D721Med (cell line): ENCODE measurements at regions not wholly inside any gene's neighbourhood (a gene's known extent, or its start where the extent isn't known, plus 50 kb on each side); places are given as distances from the start of the nearest gene placed in this dataset.
"Not testable (repeated sequence)": the region's sequence is repeated elsewhere in the genome, so short reads cannot be mapped to it uniquely, and the experiment has no call there.

Experiments
- DNase-seq: peaks from one replicate; pipeline ENCODE4 v3.0.0; 2011; ENCODE audit warnings: low spot score; ENCODE audit not compliant: insufficient read length
- FAIRE-seq: peaks from 2 replicates; lab custom pipeline; 2011; peaks lifted over from hg19 to GRCh38; lab: Jason Lieb, UNC
- TF ChIP-seq, protein P1 (sequence below): IDR thresholded peaks from 2 replicates; pipeline ENCODE4 v1.5.1; 2012; ENCODE audit warnings: mild to moderate bottlenecking, control low read depth; ENCODE audit not compliant: insufficient read depth; ENCODE audit errors: missing control alignments

DNA sequence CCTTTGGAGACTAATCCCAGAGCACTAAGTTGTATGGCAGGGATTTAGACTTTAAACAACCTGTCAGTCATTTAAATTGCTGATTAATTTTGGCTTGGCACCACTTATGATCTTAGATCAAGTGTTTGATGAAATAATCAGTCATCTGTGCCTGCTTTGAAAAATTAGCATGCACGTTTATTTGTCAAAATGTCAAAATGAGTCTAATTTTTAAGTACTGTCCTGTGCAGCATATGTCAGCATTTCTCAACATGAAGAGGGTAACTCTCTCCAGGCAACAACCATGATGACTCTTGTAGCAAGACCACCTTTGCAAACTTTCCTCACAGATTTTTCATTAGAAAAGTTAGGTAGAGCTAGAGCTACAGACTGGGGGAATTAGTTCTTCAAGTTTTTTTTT lies 155.7 kb upstream of the GJE1 start:
- DNase-seq (no peak), FAIRE-seq (no peak)
- TF ChIP-seq, protein P1, sequence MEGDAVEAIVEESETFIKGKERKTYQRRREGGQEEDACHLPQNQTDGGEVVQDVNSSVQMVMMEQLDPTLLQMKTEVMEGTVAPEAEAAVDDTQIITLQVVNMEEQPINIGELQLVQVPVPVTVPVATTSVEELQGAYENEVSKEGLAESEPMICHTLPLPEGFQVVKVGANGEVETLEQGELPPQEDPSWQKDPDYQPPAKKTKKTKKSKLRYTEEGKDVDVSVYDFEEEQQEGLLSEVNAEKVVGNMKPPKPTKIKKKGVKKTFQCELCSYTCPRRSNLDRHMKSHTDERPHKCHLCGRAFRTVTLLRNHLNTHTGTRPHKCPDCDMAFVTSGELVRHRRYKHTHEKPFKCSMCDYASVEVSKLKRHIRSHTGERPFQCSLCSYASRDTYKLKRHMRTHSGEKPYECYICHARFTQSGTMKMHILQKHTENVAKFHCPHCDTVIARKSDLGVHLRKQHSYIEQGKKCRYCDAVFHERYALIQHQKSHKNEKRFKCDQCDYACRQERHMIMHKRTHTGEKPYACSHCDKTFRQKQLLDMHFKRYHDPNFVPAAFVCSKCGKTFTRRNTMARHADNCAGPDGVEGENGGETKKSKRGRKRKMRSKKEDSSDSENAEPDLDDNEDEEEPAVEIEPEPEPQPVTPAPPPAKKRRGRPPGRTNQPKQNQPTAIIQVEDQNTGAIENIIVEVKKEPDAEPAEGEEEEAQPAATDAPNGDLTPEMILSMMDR = no peak

DNA sequence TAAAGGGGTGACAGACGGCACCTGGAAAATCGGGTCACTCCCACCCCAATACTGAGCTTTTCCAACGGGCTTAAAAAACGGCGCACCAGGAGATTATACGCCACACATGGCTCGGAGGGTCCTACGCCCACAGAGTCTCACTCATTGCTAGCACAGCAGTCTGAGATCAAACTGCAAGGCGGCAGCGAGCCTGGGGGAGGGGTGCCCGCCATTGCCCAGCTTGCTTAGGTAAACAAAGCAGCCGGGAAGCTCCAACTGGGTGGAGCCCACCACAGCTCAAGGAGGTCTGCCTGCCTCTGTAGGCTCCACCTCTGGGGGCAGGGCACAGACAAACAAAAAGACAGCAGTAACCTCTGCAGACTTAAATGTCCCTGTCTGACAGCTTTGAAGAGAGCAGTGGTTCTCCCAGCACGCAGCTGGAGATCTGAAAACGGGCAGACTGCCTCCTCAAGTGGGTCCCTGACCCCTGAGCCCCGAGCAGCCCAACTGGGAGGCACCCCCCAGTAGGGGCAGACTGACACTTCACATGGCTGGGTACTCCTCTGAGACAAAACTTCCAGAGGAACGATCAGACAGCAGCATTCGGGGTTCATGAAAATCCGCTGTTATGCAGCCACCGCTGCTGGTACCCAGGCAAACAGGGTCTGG lies 162.8 kb upstream of the GJE1 start:
- DNase-seq, FAIRE-seq: not testable (repeated sequence)

DNA sequence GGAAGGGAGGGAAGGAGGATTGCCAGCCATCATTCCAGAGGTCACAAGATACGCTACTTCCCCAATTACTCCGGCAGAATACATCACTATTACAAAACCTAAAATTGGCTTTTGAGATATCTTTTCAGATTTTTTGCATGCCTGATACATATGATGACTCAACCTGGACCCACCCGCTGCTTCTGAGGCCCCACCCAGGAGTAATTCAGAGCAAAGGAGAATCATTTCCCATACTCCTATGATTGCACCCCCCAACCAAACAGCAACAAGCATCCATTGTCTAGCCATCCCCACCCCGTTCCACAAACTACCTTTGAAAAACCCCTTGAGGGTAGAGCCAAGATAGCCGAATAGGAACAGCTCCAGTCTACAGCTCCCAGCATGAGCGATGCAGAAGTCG lies 163.5 kb upstream of the GJE1 start:
- DNase-seq = no peak
- no peak for FAIRE-seq
- TF ChIP-seq, protein P1 = no peak

DNA sequence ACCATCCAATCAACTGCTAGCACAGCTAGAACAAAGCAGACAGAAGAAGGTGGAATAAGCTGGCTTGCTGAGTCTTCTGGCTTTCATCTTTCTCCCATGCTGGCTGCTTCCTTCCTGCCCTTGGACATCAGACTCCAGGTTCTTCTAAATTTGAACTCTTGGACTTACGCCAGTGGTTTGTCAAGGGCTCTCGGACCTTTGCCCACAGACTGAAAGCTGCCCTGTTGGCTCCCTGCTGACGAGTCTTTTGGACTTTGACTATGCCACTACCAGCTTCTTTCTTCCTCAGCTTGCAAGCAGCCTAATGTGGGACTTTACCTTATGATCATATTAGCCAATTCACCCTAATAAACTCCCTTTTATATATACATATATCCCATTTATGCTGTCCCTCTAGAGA lies 164.1 kb upstream of the GJE1 start:
- no peak for FAIRE-seq
- TF ChIP-seq, protein P1 = no peak
- DNase-seq = no peak

DNA sequence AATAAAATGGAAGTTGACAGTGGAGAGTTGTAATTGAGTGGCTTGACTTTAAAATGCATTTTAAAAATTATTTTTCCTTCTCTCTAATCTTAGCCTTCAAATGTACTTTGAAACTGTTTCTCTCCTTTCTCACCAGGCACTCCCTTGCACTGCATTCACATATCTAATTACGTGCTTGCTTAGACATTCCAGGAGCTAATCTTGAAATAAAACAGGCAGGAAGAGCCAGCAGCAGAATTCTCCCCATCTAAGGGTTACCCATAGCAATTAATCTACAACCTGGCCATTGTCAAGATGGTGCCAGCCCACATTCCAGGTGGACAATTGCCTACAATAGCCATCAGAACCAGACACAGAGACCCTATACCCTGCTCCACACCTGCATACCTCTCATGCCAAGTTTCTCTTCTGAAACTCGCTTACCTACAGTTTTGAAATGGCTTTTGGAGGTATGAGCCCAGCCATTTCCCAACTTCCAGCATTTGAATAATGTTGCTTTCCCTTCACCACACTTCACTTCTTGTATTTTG lies 167.6 kb upstream of the GJE1 start:
- no peak for FAIRE-seq
- TF ChIP-seq, protein P1 = no peak
- DNase-seq = no peak

DNA sequence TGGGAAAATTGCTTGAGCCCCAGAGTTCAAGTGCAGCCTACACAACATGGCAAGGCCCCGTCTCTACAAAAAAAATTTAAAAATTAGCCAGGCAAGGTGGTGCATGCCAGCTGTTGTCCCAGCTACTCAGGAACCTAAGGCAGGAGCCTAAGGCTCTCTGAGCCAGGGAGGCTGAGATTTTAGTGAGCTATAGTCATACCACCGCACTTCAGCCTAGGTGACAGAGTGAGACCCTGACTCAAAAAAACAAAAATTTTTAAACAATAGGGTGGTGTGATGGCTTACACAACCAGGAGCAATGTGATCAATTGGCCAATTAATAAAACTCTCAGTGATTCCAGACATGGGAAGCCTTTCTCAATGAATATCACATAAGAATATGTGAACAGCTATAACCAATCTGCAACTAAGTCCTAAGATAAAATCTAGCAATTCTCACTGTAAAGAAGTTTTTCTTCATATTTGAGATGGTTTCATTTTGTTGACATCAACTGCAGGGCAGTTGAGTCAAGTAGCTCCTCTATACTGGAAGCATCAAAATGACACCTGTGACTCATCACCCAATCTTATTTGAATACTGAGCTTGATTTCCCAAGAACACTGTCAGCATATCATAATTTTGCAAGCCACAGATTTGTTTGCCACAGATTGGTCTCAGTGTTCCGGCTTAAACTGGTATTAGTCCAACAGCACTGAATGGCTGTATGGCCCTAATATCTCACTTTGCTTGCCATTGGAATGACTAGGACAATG lies 169.0 kb upstream of the GJE1 start:
- no peak for FAIRE-seq
- TF ChIP-seq, protein P1 = no peak
- no peak for DNase-seq

DNA sequence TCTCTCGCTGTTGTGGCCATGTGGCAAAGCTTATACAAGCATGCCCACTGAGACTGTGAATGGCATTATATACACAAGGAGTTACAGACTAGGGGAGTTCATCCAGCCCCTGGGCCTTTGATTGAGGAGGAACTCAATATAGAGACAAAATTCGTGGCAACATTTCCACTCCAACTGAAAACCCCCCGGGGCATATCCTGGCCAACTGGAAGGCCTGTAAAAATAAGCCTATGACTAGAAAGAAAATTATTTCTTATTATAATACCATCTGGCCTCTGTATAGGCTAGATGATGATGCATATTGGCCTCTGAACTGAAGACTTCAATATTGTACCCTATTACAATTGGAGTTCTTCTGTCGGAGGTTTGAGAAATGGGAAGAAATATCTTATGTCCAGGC lies 175.5 kb upstream of the GJE1 start:
- TF ChIP-seq, protein P1 = no peak
- DNase-seq (no peak), FAIRE-seq (no peak)
